HG03521 (cell line): ENCODE measurements at regions not wholly inside any gene's neighbourhood (a gene's known extent, or its start where the extent isn't known, plus 50 kb on each side); places are given as distances from the start of the nearest gene placed in this dataset.

ENCODE experiments used
- ATAC-seq: cut with Tn5 transposase; IDR thresholded peaks from one replicate; pipeline ENCODE4 v1.9.1; 2021; ENCODE audit warnings: mild to moderate bottlenecking, moderate library complexity; ENCODE audit not compliant: unreplicated experiment

GRCh38 chr16:18059577-18059976 lies 277.0 kb downstream of the NPIPA8 start:
- ATAC-seq, result no peak

- ATAC-seq, result no peak
Observed at GRCh38 chr16:18059089-18059488, 277.4 kb downstream of the NPIPA8 start.

- ATAC-seq, result no peak
Observed at GRCh38 chr16:18055411-18055916, 281.1 kb downstream of the NPIPA8 start.

- no peak for ATAC-seq
Observed at GRCh38 chr16:18050777-18051176, 285.8 kb downstream of the NPIPA8 start.

- no peak for ATAC-seq
Observed at GRCh38 chr16:18050234-18050633, 286.3 kb downstream of the NPIPA8 start.

GRCh38 chr16:18049547-18050133 lies 286.9 kb downstream of the NPIPA8 start:
- ATAC-seq, result no peak

- ATAC-seq, result no peak
Observed at GRCh38 chr16:18048853-18049546, 287.5 kb downstream of the NPIPA8 start.

GRCh38 chr16:18047761-18048160 lies 288.8 kb downstream of the NPIPA8 start:
- ATAC-seq, result no peak

- ATAC-seq, result no peak
Observed at GRCh38 chr16:18045356-18045755, 291.2 kb downstream of the NPIPA8 start.

GRCh38 chr16:18041864-18042834 lies 294.4 kb downstream of the NPIPA8 start:
- no peak for ATAC-seq

GRCh38 chr16:18039931-18040330 lies 296.6 kb downstream of the NPIPA8 start:
- no peak for ATAC-seq

GRCh38 chr16:18037051-18037450 lies 299.5 kb downstream of the NPIPA8 start:
- ATAC-seq, result no peak

GRCh38 chr16:18024611-18025010 lies 311.9 kb downstream of the NPIPA8 start:
- no peak for ATAC-seq

GRCh38 chr16:18018376-18018775 lies 318.2 kb downstream of the NPIPA8 start:
- ATAC-seq, result no peak

- ATAC-seq, result no peak
Observed at GRCh38 chr16:18013863-18014262, 322.7 kb downstream of the NPIPA8 start.

- no peak for ATAC-seq
Observed at GRCh38 chr16:18008356-18008755, 328.2 kb downstream of the NPIPA8 start.

GRCh38 chr16:18003033-18003432 lies 333.5 kb downstream of the NPIPA8 start:
- no peak for ATAC-seq

GRCh38 chr16:17998996-17999395 lies 337.5 kb downstream of the NPIPA8 start:
- ATAC-seq, result no peak

- no peak for ATAC-seq
Observed at GRCh38 chr16:17998550-17998949, 338.0 kb downstream of the NPIPA8 start.

- ATAC-seq, result no peak
Observed at GRCh38 chr16:17994027-17994426, 342.5 kb downstream of the NPIPA8 start.

- no peak for ATAC-seq
Observed at GRCh38 chr16:17992416-17992815, 344.1 kb downstream of the NPIPA8 start.
